ENCODE measurements at regions not wholly inside any gene's neighbourhood (a gene's known extent, or its start where the extent isn't known, plus 50 kb on each side); places are given as distances from the start of the nearest gene placed in this dataset.

GRCh38 chr5:89071941-89072331 is 189.0 kb upstream of the MEF2C start:
- no peak for DNase-seq (ENCODE audit: low read depth in 2 of 2)
- no peak overlapping the region for H3K4me3 ChIP-seq (replicated peaks in 1 of 2; ENCODE audit: low read depth in 2 of 2, low read length in 2 of 2)
- TF ChIP-seq CTCF (IDR thresholded peaks at IDR 0.05; ENCODE audit: low read depth, low read length): no peak

- TF ChIP-seq CTCF (IDR thresholded peaks at IDR 0.05; ENCODE audit: low read depth, low read length): no peak
- no peak overlapping the region for H3K4me3 ChIP-seq (replicated peaks in 1 of 2; ENCODE audit: low read depth in 2 of 2, low read length in 2 of 2)
- no peak for DNase-seq (ENCODE audit: low read depth in 2 of 2)
Measured at GRCh38 chr5:89071101-89071940, 188.3 kb upstream of the MEF2C start.

GRCh38 chr5:89069591-89069990 is 186.6 kb upstream of the MEF2C start:
- TF ChIP-seq CTCF (IDR thresholded peaks at IDR 0.05; ENCODE audit: low read depth, low read length): no peak
- DNase-seq (ENCODE audit: low read depth in 2 of 2): no peak
- H3K4me3 ChIP-seq (replicated peaks in 1 of 2; ENCODE audit: low read depth in 2 of 2, low read length in 2 of 2): no peak overlapping the region

GRCh38 chr5:89067362-89067761 is 184.4 kb upstream of the MEF2C start:
- no peak for DNase-seq (ENCODE audit: low read depth in 2 of 2)
- TF ChIP-seq CTCF (IDR thresholded peaks at IDR 0.05; ENCODE audit: low read depth, low read length): no peak
- no peak overlapping the region for H3K4me3 ChIP-seq (replicated peaks in 1 of 2; ENCODE audit: low read depth in 2 of 2, low read length in 2 of 2)

GRCh38 chr5:89065919-89066318 is 182.9 kb upstream of the MEF2C start:
- TF ChIP-seq CTCF (IDR thresholded peaks at IDR 0.05; ENCODE audit: low read depth, low read length): no peak
- no peak for DNase-seq (ENCODE audit: low read depth in 2 of 2)
- no peak overlapping the region for H3K4me3 ChIP-seq (replicated peaks in 1 of 2; ENCODE audit: low read depth in 2 of 2, low read length in 2 of 2)

- H3K4me3 ChIP-seq (replicated peaks in 1 of 2; ENCODE audit: low read depth in 2 of 2, low read length in 2 of 2): no peak overlapping the region
- TF ChIP-seq CTCF (IDR thresholded peaks at IDR 0.05; ENCODE audit: low read depth, low read length): no peak
- no peak for DNase-seq (ENCODE audit: low read depth in 2 of 2)
Measured at GRCh38 chr5:89064736-89065135, 181.8 kb upstream of the MEF2C start.

GRCh38 chr5:89064054-89064453 is 181.1 kb upstream of the MEF2C start:
- DNase-seq (ENCODE audit: low read depth in 2 of 2): no peak
- TF ChIP-seq CTCF (IDR thresholded peaks at IDR 0.05; ENCODE audit: low read depth, low read length): no peak
- no peak overlapping the region for H3K4me3 ChIP-seq (replicated peaks in 1 of 2; ENCODE audit: low read depth in 2 of 2, low read length in 2 of 2)

All from cardiac fibroblast (primary cell).